IMR-90 (cell line): ENCODE measurements at regions not wholly inside any gene's neighbourhood (a gene's known extent, or its start where the extent isn't known, plus 50 kb on each side); places are given as distances from the start of the nearest gene placed in this dataset.

ENCODE experiments used
- ATAC-seq: fragments of 200-7000 bp; cut with Tn5 transposase; 2 replicates; pipeline ENCODE4 v1.9.1; 2020; ENCODE audit warnings: low read depth, mild to moderate bottlenecking, moderate library complexity
- BruUV-seq: library from RNA; stranded (reverse); fragments of 400-500 nt; replicated peaks from 2 replicates; lab custom pipeline; 2021; lab: Mats Ljungman, UMichigan
- CTCF ChIA-PET: fragments of 300-600 bp; formaldehyde crosslinking; extraction: SDS; loops from one replicate; lab custom pipeline; 2021; ENCODE audit warnings: antibody characterized with exemption; lab: Yijun Ruan, JAX
- POLR2A ChIA-PET: fragments of 300-600 bp; sonication (Branson Sonifier 250); formaldehyde crosslinking; loops from one replicate; lab custom pipeline; 2022; ENCODE audit warnings: antibody characterized with exemption; ENCODE audit not compliant: unreplicated experiment; lab: Charles Lee
- DNase-seq: peaks from one replicate; pipeline ENCODE4 v3.0.0; 2013
- H2AFZ ChIP-seq: replicated peaks from 2 replicates; pipeline ENCODE3; 2013; ENCODE audit warnings: low read length, mild to moderate bottlenecking; ENCODE audit not compliant: poor library complexity
- H2AK5ac ChIP-seq: 2 replicates; pipeline ENCODE4 v1.6.1; 2013; ENCODE audit warnings: low read depth, low read length, inconsistent platforms
- H2AK9ac ChIP-seq: replicated peaks from 2 replicates; pipeline ENCODE3; 2013; ENCODE audit warnings: mild to moderate bottlenecking, low read depth, low read length, moderate library complexity; ENCODE audit not compliant: poor library complexity
- H2BK120ac ChIP-seq: 2 replicates; pipeline ENCODE4 v1.6.1; 2013; ENCODE audit warnings: low read depth, low read length, inconsistent platforms
- H2BK15ac ChIP-seq: 3 replicates; pipeline ENCODE4 v1.6.1; 2013; ENCODE audit warnings: low read depth, low read length, inconsistent platforms
- H2BK20ac ChIP-seq: 2 replicates; pipeline ENCODE4 v1.6.1; 2013; ENCODE audit warnings: low read depth, mild to moderate bottlenecking, inconsistent platforms, low read length, moderate library complexity
- H2BK5ac ChIP-seq: 2 replicates; pipeline ENCODE4 v1.6.1; 2013; ENCODE audit warnings: mild to moderate bottlenecking, low read depth, low read length, inconsistent platforms; ENCODE audit not compliant: poor library complexity, severe bottlenecking
- H3K14ac ChIP-seq: replicated peaks from 2 replicates; pipeline ENCODE4 v1.6.1; 2013; ENCODE audit warnings: low read depth, low read length, inconsistent platforms
- H3K18ac ChIP-seq: 2 replicates; pipeline ENCODE4 v1.6.1; 2013; ENCODE audit warnings: low read depth, low read length, control low read depth
- H3K23ac ChIP-seq: 2 replicates; pipeline ENCODE4 v1.6.1; 2013; ENCODE audit warnings: low read depth, low read length, inconsistent platforms
- H3K27ac ChIP-seq: 2 replicates; pipeline ENCODE4 v1.5.1; 2013; ENCODE audit warnings: mild to moderate bottlenecking, control low read depth, low read length; ENCODE audit not compliant: insufficient read depth
- H3K27me3 ChIP-seq: 2 replicates; pipeline ENCODE4 v1.6.1; 2013; ENCODE audit warnings: low read length; ENCODE audit not compliant: control insufficient read depth, insufficient read depth
- H3K36me3 ChIP-seq: 2 replicates; pipeline ENCODE4 v1.6.1; 2013; ENCODE audit warnings: low read length, mixed read lengths; ENCODE audit not compliant: control insufficient read depth, insufficient read depth
- H3K4ac ChIP-seq: 2 replicates; pipeline ENCODE4 v1.6.1; 2013; ENCODE audit warnings: low read depth, low read length, inconsistent platforms
- H3K4me1 ChIP-seq: 2 replicates; pipeline ENCODE4 v1.6.1; 2013; ENCODE audit warnings: low read length, mixed read lengths; ENCODE audit not compliant: control insufficient read depth, insufficient read depth
- H3K4me2 ChIP-seq: 2 replicates; pipeline ENCODE4 v1.6.1; 2013; ENCODE audit warnings: low read depth, mild to moderate bottlenecking, control low read depth, low read length, moderate library complexity
- H3K4me3 ChIP-seq: 2 replicates; pipeline ENCODE4 v1.5.1; 2013; ENCODE audit warnings: low read depth, mild to moderate bottlenecking, control low read depth, low read length, moderate library complexity; ENCODE audit not compliant: insufficient read depth
- H3K56ac ChIP-seq: 2 replicates; pipeline ENCODE4 v1.6.1; 2013; ENCODE audit warnings: low read length, inconsistent platforms; ENCODE audit not compliant: insufficient read depth; ENCODE audit errors: extremely low read depth
- H3K79me1 ChIP-seq, 2 experiments: 2 replicates each; pipeline ENCODE4 v1.6.1; 2013; ENCODE audit warnings: low read length in 2 of 2, inconsistent platforms in 1 of 2, low read depth in 1 of 2
- H3K9ac ChIP-seq: 2 replicates; pipeline ENCODE4 v1.6.1; 2013; ENCODE audit warnings: low read depth, low read length, control low read depth
- H3K9me1 ChIP-seq: 2 replicates; pipeline ENCODE4 v1.6.1; 2013; ENCODE audit warnings: low read length, inconsistent platforms; ENCODE audit not compliant: insufficient read depth
- H3K9me3 ChIP-seq: 2 replicates; pipeline ENCODE4 v1.6.1; 2013; ENCODE audit warnings: low read length; ENCODE audit not compliant: control insufficient read depth, insufficient read depth
- H4K20me1 ChIP-seq: 2 replicates; pipeline ENCODE4 v1.6.1; 2013; ENCODE audit warnings: low read length, inconsistent platforms; ENCODE audit not compliant: insufficient read depth
- H4K5ac ChIP-seq: 2 replicates; pipeline ENCODE4 v1.6.1; 2013; ENCODE audit warnings: mild to moderate bottlenecking, low read depth, low read length, control low read depth
- H4K8ac ChIP-seq, 2 experiments: 2 replicates each; pipeline ENCODE4 v1.6.1; 2013; ENCODE audit warnings: low read depth in 2 of 2, low read length in 2 of 2, control low read depth in 1 of 2, inconsistent platforms in 1 of 2
- H4K91ac ChIP-seq: 2 replicates; pipeline ENCODE4 v1.6.1; 2013; ENCODE audit warnings: low read depth, low read length, inconsistent platforms; ENCODE audit not compliant: insufficient read depth
- BHLHE40 ChIP-seq: fragments of 150-350 bp; IDR thresholded peaks from 2 replicates; pipeline ENCODE4 v1.6.1; 2016; ENCODE audit warnings: mild to moderate bottlenecking, low read depth, low read length
- CEBPB ChIP-seq: IDR thresholded peaks from 2 replicates; pipeline ENCODE4 v1.6.1; 2012; ENCODE audit warnings: low read depth, low read length, improper control_type of control experiment
- FOS ChIP-seq: fragments of 150-350 bp; IDR thresholded peaks from 2 replicates; pipeline ENCODE4 v1.6.1; 2016; ENCODE audit warnings: low read depth, low read length
- POLR2A ChIP-seq: IDR thresholded peaks from 2 replicates; pipeline ENCODE4 v1.6.1; 2012; ENCODE audit warnings: mild to moderate bottlenecking, low read depth, low read length
- RFX5 ChIP-seq: IDR thresholded peaks from 2 replicates; pipeline ENCODE4 v1.8.0; 2012; ENCODE audit warnings: low read depth, mild to moderate bottlenecking, low read length, moderate library complexity
- WGBS, 2 experiments: methylation state at CpG; one replicate each; pipeline versions ENCODE4 v1.1.5 to v1.1.7; 2013; ENCODE audit warnings: missing lambda C conversion rate in 2 of 2; ENCODE audit not compliant: insufficient read length in 1 of 2; ENCODE audit errors: extremely low coverage in 2 of 2; 5-methylcytosine and 5-hydroxymethylcytosine counted together
- dilution Hi-C: fragments of 300-500 bp; cut with HindIII; formaldehyde crosslinking; loops from one replicate; pipeline ENCODE4 v1.14.3; 2018; ENCODE audit warnings: low sequenced_read_pairs; ENCODE audit not compliant: unreplicated experiment
- in situ Hi-C: fragments of 300-500 bp; cut with MboI; formaldehyde crosslinking; loops from 3 replicates; pipeline ENCODE4 v1.14.3; 2019; ENCODE audit warnings: low sequenced_read_pairs, inconsistent platforms, mixed read lengths
- intact Hi-C: fragments of 100-400 bp; cut with micrococcal nuclease; formaldehyde crosslinking; loops from 2 replicates; pipeline ENCODE4 v1.10.0; 2022
- TF ChIP-seq, protein P1 (sequence below): fragments of 150-350 bp; IDR thresholded peaks from 2 replicates; pipeline ENCODE4 v1.6.1; 2017; ENCODE audit warnings: mild to moderate bottlenecking, antibody characterized with exemption, low read length, low read depth
- TF ChIP-seq, protein P2 (sequence below): fragments of 150-350 bp; IDR thresholded peaks from 2 replicates; pipeline ENCODE4 v1.6.1; 2016; ENCODE audit warnings: low read depth, mild to moderate bottlenecking, low read length, moderate library complexity, borderline replicate concordance

DNA sequence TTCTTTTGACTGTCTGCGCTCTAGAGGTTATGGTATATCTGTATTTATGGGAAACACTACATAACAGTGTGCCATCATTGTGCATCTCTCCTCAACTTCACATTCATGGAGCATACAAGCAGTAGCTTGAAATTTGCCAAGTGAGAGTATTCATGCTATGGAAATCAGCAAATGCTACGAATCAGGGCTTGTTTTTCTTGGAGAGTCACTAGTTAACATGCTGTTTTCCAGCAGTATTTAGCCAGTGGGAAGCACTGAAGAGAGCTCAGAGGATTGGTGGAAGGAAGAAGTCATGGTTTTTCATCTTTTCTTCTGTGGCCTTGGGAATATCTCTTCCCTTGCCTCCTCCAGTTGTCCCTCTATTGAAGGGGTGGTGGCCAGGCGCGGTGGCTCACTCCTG lies 303.0 kb downstream of the PSAT1 start:
- intact Hi-C loops = loop anchor here (5.0 kb wide), 2 partner anchors 267 to 592 kb away; no protein-coding TSS in a partner anchor
- POLR2A ChIA-PET = no interaction called here
- H2BK120ac ChIP-seq = no peak overlapping the region

More for the DNA sequence above, 303.0 kb downstream of the PSAT1 start:
- Histone ChIP-seq H2AK9ac (no peak overlapping the region), H2BK20ac (no peak overlapping the region), H3K9me1 (0 out of 2 replicates have a peak, but pooled peaks cover 3% of the 10 kb centered on the region), H3K27me3 (no peaks in the 10 kb centered on the region), H3K4ac (0 out of 2 replicates have a peak overlapping the region, but pooled peaks have one; percentile 23), H3K4me2 (no peak overlapping the region), H3K4me3 (no peak overlapping the region), H4K8ac (no peak overlapping the region), H4K91ac (no peak overlapping the region), H3K79me1 (no peaks in the 10 kb centered on the region), H2BK5ac (no peak overlapping the region), H3K18ac (no peak overlapping the region), H2BK15ac (no peak overlapping the region), H3K14ac (no peak overlapping the region), H2AK5ac (no peak overlapping the region), H4K20me1 (no peaks in the 10 kb centered on the region), H3K23ac (no peak overlapping the region), H2AFZ (no peak overlapping the region), H3K9me3 (0 out of 2 replicates have a peak, but pooled peaks cover 3% of the 10 kb centered on the region), H3K4me1 (peaks cover 6% of the 10 kb centered on the region), H3K27ac (no peak overlapping the region), H3K36me3 (no peaks in the 10 kb centered on the region), H3K56ac (no peak overlapping the region), H4K5ac (no peak overlapping the region), H3K9ac (no peak overlapping the region)
- CTCF ChIA-PET = no interaction called here
- ATAC-seq (no peak), DNase-seq (peak; percentile 8)
- WGBS, 2 experiments = no CpG with 5 or more reads among the region's 4 CpGs
- dilution Hi-C loops = no loop called here
- no peak for TF ChIP-seq CEBPB
- TF ChIP-seq, protein P1, sequence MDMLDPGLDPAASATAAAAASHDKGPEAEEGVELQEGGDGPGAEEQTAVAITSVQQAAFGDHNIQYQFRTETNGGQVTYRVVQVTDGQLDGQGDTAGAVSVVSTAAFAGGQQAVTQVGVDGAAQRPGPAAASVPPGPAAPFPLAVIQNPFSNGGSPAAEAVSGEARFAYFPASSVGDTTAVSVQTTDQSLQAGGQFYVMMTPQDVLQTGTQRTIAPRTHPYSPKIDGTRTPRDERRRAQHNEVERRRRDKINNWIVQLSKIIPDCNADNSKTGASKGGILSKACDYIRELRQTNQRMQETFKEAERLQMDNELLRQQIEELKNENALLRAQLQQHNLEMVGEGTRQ = no peak
- no peak for TF ChIP-seq POLR2A
- TF ChIP-seq FOS = no peak
- TF ChIP-seq, protein P2, sequence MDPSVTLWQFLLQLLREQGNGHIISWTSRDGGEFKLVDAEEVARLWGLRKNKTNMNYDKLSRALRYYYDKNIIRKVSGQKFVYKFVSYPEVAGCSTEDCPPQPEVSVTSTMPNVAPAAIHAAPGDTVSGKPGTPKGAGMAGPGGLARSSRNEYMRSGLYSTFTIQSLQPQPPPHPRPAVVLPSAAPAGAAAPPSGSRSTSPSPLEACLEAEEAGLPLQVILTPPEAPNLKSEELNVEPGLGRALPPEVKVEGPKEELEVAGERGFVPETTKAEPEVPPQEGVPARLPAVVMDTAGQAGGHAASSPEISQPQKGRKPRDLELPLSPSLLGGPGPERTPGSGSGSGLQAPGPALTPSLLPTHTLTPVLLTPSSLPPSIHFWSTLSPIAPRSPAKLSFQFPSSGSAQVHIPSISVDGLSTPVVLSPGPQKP = no peak
- TF ChIP-seq RFX5 = peak; percentile 79
- no peak for TF ChIP-seq BHLHE40
- no TSS peak for BruUV-seq
- in situ Hi-C loops = loop anchor here (10.0 to 25.0 kb wide), 2 partner anchors 525 to 962 kb away; partner anchors contain the start of gene TLE4
